Activated T-helper 2 cell treated with anti-CD3 and anti-CD28 coated beads, Interferon-gamma antibody, Interleukin-2, Interleukin-4, amounts not matched to agents 10 μg/mL and 5 μg/mL and 100 μg/mL, durations not matched to agents 14 hours and 24 hours and 36 hours (primary cell): ENCODE measurements at regions not wholly inside any gene's neighbourhood (a gene's known extent, or its start where the extent isn't known, plus 50 kb on each side); places are given as distances from the start of the nearest gene placed in this dataset.
"Not testable (repeated sequence)": the region's sequence is repeated elsewhere in the genome, so short reads cannot be mapped to it uniquely, and the experiment has no call there.

Experiments
- DNase-seq: peaks from one replicate; pipeline ENCODE4 v3.0.0; 2021; ENCODE audit warnings: low spot score
- H3K27ac Mint-ChIP-seq: one replicate; pipeline ENCODE4 v1.8.0; 2021; ENCODE audit warnings: mixed read lengths
- H3K27me3 Mint-ChIP-seq: one replicate; pipeline ENCODE4 v1.8.0; 2021; ENCODE audit warnings: low read depth, mixed read lengths
- H3K36me3 Mint-ChIP-seq: one replicate; pipeline ENCODE4 v1.8.0; 2021; ENCODE audit warnings: low read depth, mixed read lengths
- H3K4me1 Mint-ChIP-seq: one replicate; pipeline ENCODE4 v1.8.0; 2021; ENCODE audit warnings: low read depth, mixed read lengths
- H3K4me3 Mint-ChIP-seq: one replicate; pipeline ENCODE4 v1.8.0; 2021; ENCODE audit warnings: low read depth, mild to moderate bottlenecking, moderate library complexity, mixed read lengths
- H3K9me3 Mint-ChIP-seq: one replicate; pipeline ENCODE4 v1.8.0; 2021; ENCODE audit warnings: mixed read lengths
- intact Hi-C: fragments of 100-400 bp; cut with micrococcal nuclease; formaldehyde crosslinking; loops from one replicate; pipeline ENCODE4 v1.15.1; 2023

DNA sequence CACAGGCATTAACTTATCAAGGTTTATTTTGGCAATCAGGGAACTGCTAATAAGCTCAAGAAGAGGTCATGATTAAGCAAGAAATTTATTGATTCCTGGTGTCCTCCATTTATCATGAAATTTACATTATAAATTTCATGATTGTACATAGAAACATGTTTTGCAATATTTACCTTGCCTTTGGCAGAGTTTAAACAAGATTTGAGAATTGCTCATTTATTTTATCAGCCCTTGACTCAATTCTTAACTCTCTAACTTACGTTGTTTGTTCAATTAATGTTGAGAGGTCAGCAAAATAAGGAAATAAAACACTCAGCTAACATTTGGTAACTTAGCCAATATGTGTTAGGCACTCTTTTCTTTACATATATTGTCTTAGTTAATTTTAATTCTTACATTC is 286.6 kb downstream of the SLC7A11 start:
- H3K9me3 Mint-ChIP-seq: no peaks in the 10 kb centered on the region
- DNase-seq: no peak
- H3K36me3 Mint-ChIP-seq: no peaks in the 10 kb centered on the region
- H3K27ac Mint-ChIP-seq: no peak overlapping the region
- no peak overlapping the region for H3K4me3 Mint-ChIP-seq
- no peaks in the 10 kb centered on the region for H3K4me1 Mint-ChIP-seq
- H3K27me3 Mint-ChIP-seq: no peaks in the 10 kb centered on the region
- intact Hi-C loops: no loop called here

DNA sequence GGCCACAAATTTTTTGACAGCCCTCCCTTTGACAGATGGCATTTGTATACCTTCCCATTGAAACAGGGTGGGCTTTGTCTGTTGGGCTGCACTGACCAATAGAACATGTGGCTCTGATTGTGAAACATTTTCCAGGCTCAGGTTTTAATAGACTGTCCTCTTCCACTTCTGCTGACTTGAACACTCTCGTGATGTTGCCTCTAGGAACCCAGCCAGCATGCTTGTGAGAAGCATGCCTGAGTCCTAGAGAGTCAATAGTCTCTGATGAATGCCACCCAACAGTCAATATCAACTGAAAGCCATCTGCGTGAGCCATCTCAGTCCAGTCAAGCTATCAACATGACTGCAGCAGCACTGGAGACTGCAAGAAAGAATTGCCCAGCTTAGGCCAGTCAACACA is 290.0 kb downstream of the SLC7A11 start:
- H3K36me3 Mint-ChIP-seq: no peaks in the 10 kb centered on the region
- H3K9me3 Mint-ChIP-seq: no peaks in the 10 kb centered on the region
- H3K4me3 Mint-ChIP-seq: no peak overlapping the region
- no peak for DNase-seq
- H3K27me3 Mint-ChIP-seq: no peaks in the 10 kb centered on the region
- no peak overlapping the region for H3K27ac Mint-ChIP-seq
- H3K4me1 Mint-ChIP-seq: no peaks in the 10 kb centered on the region
- intact Hi-C loops: no loop called here

DNA sequence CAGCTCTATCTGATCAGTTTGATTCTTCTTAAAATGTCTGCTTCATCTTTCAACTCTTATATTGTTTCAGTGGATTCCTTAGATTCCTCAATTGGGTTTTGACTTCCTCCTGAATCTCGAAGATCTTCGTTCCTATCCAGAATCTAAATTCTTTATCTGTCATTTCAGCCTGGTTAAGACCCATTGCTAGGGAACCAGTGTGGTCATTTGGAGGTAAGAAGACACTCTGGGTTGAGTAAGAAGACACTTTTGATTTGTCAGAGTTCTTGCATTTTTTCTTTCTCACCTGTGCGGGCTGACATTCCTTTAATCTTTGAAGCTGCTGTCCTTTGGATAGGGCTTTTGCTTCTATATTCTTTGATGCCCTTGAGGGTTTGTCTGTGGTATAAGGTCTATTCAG is 291.9 kb downstream of the SLC7A11 start:
- intact Hi-C loops: no loop called here
- Mint-ChIP-seq H3K27ac (no peak overlapping the region), H3K27me3 (no peaks in the 10 kb centered on the region), H3K9me3 (no peaks in the 10 kb centered on the region), H3K4me3 (no peak overlapping the region), H3K4me1 (no peaks in the 10 kb centered on the region), H3K36me3 (no peaks in the 10 kb centered on the region)
- no peak for DNase-seq

DNA sequence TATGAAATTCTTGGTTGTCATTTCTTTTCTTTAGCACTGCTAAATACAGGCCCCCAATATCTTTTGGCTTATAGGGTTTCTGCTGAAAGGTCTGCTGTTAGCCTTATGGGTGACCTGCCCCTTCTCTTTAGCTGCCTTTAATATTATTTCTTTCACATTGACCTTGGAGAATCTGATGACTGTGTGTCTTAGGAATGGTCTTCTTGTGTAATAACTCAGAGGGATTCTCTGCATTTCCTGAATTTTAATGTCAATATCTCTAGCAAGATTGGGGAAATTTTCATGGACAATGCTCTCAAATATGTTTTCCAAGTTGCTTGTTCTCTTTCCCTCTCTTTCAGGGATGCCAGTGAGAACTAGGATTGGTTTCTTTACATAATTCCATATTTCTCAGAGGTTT is 292.4 kb downstream of the SLC7A11 start:
- no peak overlapping the region for H3K4me3 Mint-ChIP-seq
- H3K27ac Mint-ChIP-seq: no peak overlapping the region
- no peaks in the 10 kb centered on the region for H3K4me1 Mint-ChIP-seq
- DNase-seq: no peak
- intact Hi-C loops: no loop called here
- H3K27me3 Mint-ChIP-seq: no peaks in the 10 kb centered on the region
- H3K36me3 Mint-ChIP-seq: no peaks in the 10 kb centered on the region
- no peaks in the 10 kb centered on the region for H3K9me3 Mint-ChIP-seq

DNA sequence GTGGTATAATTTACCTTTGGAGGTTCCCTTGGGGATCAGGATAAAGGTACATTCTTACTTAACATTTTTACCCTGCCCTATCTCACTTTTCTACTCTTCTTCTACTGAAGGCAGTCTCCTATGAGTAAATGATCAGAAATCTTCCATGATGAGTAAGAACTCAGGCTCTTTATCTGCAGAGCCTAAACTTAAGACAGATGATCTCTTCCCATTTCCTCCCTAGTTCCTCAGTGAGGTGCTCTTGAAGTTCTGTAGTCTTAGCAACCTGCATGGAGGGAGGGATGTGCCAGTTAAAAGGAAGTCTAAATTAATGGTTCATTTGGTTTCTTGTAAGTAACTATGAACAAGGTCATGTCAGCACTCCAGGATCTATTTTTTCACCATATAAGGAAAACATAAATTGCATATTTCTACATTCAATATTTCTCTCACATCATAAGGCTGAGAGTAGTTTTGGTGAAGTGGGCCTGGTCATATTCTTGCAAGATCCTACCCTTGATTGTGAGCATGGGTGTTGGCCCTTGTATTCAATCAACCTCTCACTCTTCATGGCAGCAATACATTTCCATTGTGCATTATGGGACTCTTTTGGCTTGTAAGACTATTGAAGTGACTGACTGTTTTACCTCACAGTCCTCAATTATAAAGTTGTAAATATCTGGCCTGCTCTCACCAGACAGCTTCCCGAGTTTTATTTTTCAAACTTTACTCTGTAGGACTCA is 295.5 kb downstream of the SLC7A11 start:
- no peak for DNase-seq
- Mint-ChIP-seq H3K4me1 (no peaks in the 10 kb centered on the region), H3K27me3 (no peaks in the 10 kb centered on the region), H3K27ac (no peak overlapping the region), H3K36me3 (no peaks in the 10 kb centered on the region), H3K4me3 (no peak overlapping the region), H3K9me3 (peaks cover 3% of the 10 kb centered on the region)
- intact Hi-C loops: no loop called here

DNA sequence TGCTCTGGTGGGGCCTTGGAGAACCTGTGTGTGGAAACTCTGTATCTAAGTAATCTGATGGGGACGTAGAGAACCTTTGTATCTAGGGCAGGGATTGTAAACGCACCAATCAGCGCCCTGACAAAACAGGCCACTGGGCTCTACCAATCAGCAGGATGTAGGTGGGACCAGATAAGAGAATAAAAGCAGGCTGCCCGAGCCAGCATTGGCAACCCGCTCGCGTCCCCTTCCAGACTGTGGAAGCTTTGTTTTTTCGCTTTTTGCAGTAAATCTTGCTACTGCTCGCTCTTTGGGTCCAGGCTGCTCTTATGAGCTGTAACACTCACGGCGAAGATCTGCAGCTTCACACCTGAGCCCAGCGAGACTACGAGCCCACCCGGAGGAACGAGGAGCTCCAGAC is 299.3 kb downstream of the SLC7A11 start:
- intact Hi-C loops, H3K9me3 Mint-ChIP-seq, H3K4me3 Mint-ChIP-seq, H3K36me3 Mint-ChIP-seq, H3K27me3 Mint-ChIP-seq, H3K27ac Mint-ChIP-seq, DNase-seq, H3K4me1 Mint-ChIP-seq: not testable (repeated sequence)

DNA sequence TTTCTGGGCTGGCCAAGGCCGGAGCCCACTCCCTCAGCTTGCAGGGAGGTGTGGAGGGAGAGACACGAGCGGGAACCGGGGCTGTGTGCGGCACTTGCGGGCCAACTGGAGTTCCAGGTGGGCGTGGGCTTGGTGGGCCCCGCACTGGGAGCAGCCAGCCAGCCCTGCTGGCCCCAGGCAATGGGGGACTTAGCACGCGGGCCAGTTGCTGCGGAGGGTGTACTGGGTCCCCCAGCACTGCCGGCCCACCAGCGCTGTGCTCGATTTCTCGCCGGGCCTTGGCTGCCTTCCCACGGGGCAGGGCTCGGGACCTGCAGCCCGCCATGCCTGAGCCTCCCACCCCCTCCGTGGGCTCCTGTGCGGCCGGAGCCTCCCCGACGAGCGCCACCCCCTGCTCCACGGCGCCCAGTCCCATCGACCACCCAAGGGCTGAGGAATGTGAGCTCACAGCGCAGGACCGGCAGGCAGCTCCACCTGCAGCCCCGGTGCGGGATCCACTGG is 300.1 kb downstream of the SLC7A11 start:
- H3K27me3 Mint-ChIP-seq, DNase-seq, H3K36me3 Mint-ChIP-seq, H3K9me3 Mint-ChIP-seq, H3K27ac Mint-ChIP-seq, H3K4me1 Mint-ChIP-seq, H3K4me3 Mint-ChIP-seq, intact Hi-C loops: not testable (repeated sequence)

DNA sequence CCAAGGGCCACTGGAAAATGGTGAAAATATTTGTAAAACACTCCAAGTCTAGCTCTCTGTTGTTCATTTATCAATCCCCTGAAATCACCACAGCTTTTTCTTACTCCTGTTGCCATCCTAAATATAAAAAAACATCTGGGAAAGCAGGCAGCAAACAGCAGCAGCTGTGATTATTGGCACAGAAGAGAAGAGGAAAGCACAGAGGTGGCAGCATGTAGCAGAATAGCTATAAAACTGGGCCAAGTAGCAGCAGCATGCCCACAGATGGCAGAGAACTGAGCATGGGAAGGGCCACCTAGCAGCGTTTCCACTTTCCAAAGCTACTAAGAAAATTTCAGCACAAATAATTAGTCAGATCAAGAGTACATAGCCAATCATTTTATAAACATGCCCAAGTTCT is 307.2 kb downstream of the SLC7A11 start:
- no peaks in the 10 kb centered on the region for H3K36me3 Mint-ChIP-seq
- H3K27ac Mint-ChIP-seq: no peak overlapping the region
- no peaks in the 10 kb centered on the region for H3K27me3 Mint-ChIP-seq
- DNase-seq: no peak
- intact Hi-C loops: no loop called here
- no peak overlapping the region for H3K4me3 Mint-ChIP-seq
- H3K9me3 Mint-ChIP-seq: peaks cover 5% of the 10 kb centered on the region
- H3K4me1 Mint-ChIP-seq: no peaks in the 10 kb centered on the region

DNA sequence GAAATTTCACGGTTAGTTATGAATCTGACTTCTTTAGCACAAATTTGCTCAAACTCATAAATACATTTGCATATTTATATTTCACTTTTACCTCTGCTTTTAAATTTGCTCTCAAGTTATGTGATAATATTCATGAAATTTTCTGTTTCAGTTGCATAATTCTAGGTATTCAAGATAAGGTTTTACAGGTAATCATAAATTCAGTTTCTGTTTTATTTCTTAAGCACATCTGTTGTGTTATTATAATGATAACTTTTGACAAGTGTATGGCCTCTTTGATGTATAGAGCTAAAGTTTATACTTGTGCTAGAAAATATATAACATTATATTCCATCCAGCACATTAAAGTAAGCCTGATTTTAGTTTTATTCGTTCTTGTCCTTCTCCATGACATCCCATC is 308.1 kb downstream of the SLC7A11 start:
- intact Hi-C loops: no loop called here
- Mint-ChIP-seq H3K4me1 (no peaks in the 10 kb centered on the region), H3K27me3 (no peaks in the 10 kb centered on the region), H3K27ac (no peak overlapping the region), H3K4me3 (no peak overlapping the region), H3K9me3 (peaks cover 4% of the 10 kb centered on the region), H3K36me3 (no peaks in the 10 kb centered on the region)
- DNase-seq: no peak

DNA sequence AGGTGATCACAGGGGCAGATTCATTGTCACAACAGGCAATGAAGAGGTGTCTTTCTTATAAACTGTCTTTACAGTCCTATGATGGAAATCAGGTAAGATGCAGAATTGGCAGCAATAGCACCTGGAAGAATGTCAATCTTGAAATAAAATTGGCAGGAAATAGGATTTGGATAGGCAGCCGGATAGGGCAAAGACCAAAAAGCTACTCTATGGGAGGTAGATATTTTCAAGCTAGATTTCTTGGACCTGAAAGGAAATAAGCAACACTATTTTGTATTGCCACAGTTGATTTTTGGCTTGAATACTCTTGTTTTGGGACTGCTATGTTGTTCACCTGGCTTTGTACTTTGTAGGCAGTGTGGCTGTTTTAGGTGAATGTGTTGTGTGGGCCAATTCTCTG is 314.2 kb downstream of the SLC7A11 start:
- Mint-ChIP-seq H3K9me3 (no peaks in the 10 kb centered on the region), H3K27ac (no peak overlapping the region), H3K27me3 (no peaks in the 10 kb centered on the region), H3K4me1 (no peaks in the 10 kb centered on the region), H3K36me3 (no peaks in the 10 kb centered on the region), H3K4me3 (no peak overlapping the region)
- intact Hi-C loops: no loop called here
- no peak for DNase-seq

DNA sequence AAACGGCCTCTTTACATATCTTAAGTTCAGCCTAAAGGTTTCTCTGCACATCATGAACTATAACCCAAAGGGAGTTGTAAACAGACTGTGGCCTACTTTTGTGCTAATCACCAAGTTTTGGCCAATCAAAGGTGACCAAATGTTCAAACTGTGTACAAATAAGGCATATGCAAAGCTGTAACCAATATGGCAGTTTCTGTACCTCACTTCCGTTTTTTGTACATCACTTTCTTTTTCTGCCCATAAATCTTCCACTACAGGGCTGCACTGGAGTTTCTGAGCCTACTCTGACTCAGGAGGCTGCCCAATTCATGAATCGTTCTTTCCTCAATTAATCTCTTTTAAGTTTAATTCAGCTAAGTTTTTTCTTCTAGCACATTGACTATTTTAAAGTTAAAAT is 318.7 kb downstream of the SLC7A11 start:
- intact Hi-C loops: no loop called here
- DNase-seq: no peak
- Mint-ChIP-seq H3K27me3 (no peaks in the 10 kb centered on the region), H3K4me3 (no peak overlapping the region), H3K36me3 (no peaks in the 10 kb centered on the region), H3K4me1 (no peaks in the 10 kb centered on the region), H3K27ac (no peak overlapping the region), H3K9me3 (peaks cover 9% of the 10 kb centered on the region)

DNA sequence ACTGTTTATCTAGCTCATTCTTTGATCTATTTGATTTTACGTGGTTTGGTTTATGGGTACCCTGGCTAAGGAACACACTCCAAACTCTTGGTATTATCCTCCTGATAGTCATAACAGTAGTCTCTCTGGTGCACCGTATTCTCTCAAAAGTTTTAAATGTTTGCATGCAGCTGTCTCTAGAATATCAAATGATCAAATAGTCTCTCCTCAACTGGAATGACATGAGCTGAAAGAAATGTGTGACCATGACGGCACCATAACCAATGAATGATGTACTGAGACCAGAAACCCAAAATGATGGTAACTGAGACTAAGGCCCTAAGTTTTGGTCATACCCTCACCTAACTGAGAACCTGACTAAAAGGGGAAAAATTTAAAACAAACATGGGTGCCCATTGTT is 319.4 kb downstream of the SLC7A11 start:
- Mint-ChIP-seq H3K27ac (no peak overlapping the region), H3K4me3 (no peak overlapping the region), H3K9me3 (peaks cover 9% of the 10 kb centered on the region), H3K36me3 (no peaks in the 10 kb centered on the region), H3K4me1 (no peaks in the 10 kb centered on the region), H3K27me3 (no peaks in the 10 kb centered on the region)
- intact Hi-C loops: no loop called here
- no peak for DNase-seq

DNA sequence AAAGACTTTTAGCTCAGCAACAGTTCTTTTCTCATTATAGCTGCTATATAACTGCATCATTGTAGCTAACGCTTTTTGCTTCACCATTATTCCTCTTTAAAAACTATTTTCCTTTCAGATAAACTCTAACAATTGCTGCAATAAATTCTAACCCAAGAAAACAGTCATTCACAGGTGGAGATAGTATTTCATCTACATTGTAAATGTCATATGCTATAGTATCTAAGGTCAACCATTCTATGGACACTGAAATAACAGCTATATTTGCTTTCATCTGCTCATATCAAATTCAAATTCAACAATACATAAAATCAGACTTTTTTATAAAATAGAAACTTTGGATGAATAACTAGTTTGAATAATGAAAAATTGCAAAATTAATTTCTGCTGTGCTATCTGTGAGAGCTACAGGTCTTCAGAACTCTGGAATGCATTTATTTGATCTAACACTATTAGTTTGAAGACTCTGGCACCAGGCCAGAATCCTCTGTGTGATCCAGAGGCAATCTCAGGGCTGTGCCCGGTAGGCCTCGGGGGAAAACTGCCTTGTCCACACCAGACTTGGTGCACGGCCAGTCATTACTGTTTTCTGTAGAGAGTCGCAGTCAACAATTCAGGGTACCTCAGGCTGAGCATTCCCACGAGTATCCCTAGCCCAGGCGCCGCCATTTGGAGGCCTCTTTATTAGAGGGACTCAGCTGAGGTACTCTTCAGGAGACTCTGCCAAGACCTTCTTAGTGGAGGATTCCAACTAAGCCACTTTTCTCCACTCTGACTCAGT is 332.4 kb downstream of the SLC7A11 start:
- H3K4me3 Mint-ChIP-seq: no peak overlapping the region
- no peak for DNase-seq
- H3K27ac Mint-ChIP-seq: no peak overlapping the region
- no peaks in the 10 kb centered on the region for H3K9me3 Mint-ChIP-seq
- intact Hi-C loops: no loop called here
- no peaks in the 10 kb centered on the region for H3K36me3 Mint-ChIP-seq
- no peaks in the 10 kb centered on the region for H3K4me1 Mint-ChIP-seq
- no peaks in the 10 kb centered on the region for H3K27me3 Mint-ChIP-seq
